ENCODE measurements at regions not wholly inside any gene's neighbourhood (a gene's known extent, or its start where the extent isn't known, plus 50 kb on each side); places are given as distances from the start of the nearest gene placed in this dataset.
"Not testable (repeated sequence)": the region's sequence is repeated elsewhere in the genome, so short reads cannot be mapped to it uniquely, and the experiment has no call there.

- H3K36me3 ChIP-seq (ENCODE audit: control insufficient read depth, insufficient read depth, low read length); H3K56ac ChIP-seq (ENCODE audit: extremely low read depth, insufficient read depth, low read length); H2BK5ac ChIP-seq (ENCODE audit: low read depth, low read length, poor library complexity, severe bottlenecking); DNase-seq; H4K91ac ChIP-seq (ENCODE audit: insufficient read depth, low read depth, low read length); H3K9me1 ChIP-seq (ENCODE audit: insufficient read depth, low read length); H3K27me3 ChIP-seq (ENCODE audit: control insufficient read depth, insufficient read depth, low read length); H4K20me1 ChIP-seq (ENCODE audit: insufficient read depth, low read length); H2AK5ac ChIP-seq (ENCODE audit: low read depth, low read length); H2AK9ac ChIP-seq (replicated peaks; ENCODE audit: low read depth, low read length, poor library complexity); H3K9ac ChIP-seq (ENCODE audit: low read depth, low read length); ATAC-seq (ENCODE audit: low read depth); H2BK20ac ChIP-seq (ENCODE audit: low read depth, low read length); H3K79me1 ChIP-seq (ENCODE audit: low read depth in 1 of 2, low read length in 2 of 2); POLR2A ChIA-PET (ENCODE audit: unreplicated experiment); H3K18ac ChIP-seq (ENCODE audit: low read depth, low read length); H2BK120ac ChIP-seq (ENCODE audit: low read depth, low read length); H3K14ac ChIP-seq (replicated peaks; ENCODE audit: low read depth, low read length); intact Hi-C loops (cut with micrococcal nuclease); H3K23ac ChIP-seq (ENCODE audit: low read depth, low read length); CTCF ChIA-PET; H4K8ac ChIP-seq (ENCODE audit: low read depth in 2 of 2, low read length in 2 of 2); H3K9me3 ChIP-seq (ENCODE audit: control insufficient read depth, insufficient read depth, low read length); H2AFZ ChIP-seq (replicated peaks; ENCODE audit: low read length, poor library complexity); H3K4me1 ChIP-seq (ENCODE audit: control insufficient read depth, insufficient read depth, low read length); H2BK15ac ChIP-seq (ENCODE audit: low read depth, low read length); H3K4me2 ChIP-seq (ENCODE audit: low read depth, low read length); dilution Hi-C loops (cut with HindIII; ENCODE audit: low sequenced_read_pairs, unreplicated experiment); H3K4ac ChIP-seq (ENCODE audit: low read depth, low read length); H4K5ac ChIP-seq (ENCODE audit: low read depth, low read length); BruUV-seq (replicated peaks); H3K27ac ChIP-seq (ENCODE audit: insufficient read depth, low read length); H3K4me3 ChIP-seq (ENCODE audit: insufficient read depth, low read depth, low read length); in situ Hi-C loops (cut with MboI; ENCODE audit: low sequenced_read_pairs): not testable (repeated sequence)
- WGBS, 2 experiments (ENCODE audit: extremely low coverage in 2 of 2, insufficient read length in 1 of 2) = no CpG with 5 or more reads among the region's 13 CpGs
Measured at GRCh38 chr13:18895411-18895810, 286.2 kb downstream of the TUBA3C start.

DNA sequence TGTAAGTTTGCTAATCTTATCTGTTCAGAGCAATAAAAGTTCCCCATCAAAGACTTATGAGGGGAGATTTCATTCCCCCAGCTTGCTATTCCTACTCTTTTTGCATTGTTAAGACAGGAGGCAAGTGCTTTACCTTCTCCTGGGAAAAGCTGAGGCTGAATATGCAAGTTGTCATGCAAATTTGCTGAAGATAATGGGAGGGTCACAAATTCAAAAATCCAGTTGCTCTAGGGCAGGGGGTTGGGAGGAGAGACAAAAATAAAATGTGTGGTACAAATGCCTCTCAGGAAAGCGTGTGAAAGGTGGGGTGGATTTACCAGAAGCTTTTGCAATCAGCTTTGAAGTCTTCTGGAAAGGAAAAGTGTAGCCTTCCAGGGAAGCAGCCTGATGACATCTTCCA lies 290.4 kb downstream of the TUBA3C start:
- H3K9me1 ChIP-seq (ENCODE audit: insufficient read depth, low read length); ATAC-seq (ENCODE audit: low read depth); H3K4me3 ChIP-seq (ENCODE audit: insufficient read depth, low read depth, low read length); H3K27ac ChIP-seq (ENCODE audit: insufficient read depth, low read length); POLR2A ChIA-PET (ENCODE audit: unreplicated experiment); H3K14ac ChIP-seq (replicated peaks; ENCODE audit: low read depth, low read length); H3K9me3 ChIP-seq (ENCODE audit: control insufficient read depth, insufficient read depth, low read length); H2AK9ac ChIP-seq (replicated peaks; ENCODE audit: low read depth, low read length, poor library complexity); dilution Hi-C loops (cut with HindIII; ENCODE audit: low sequenced_read_pairs, unreplicated experiment); H3K9ac ChIP-seq (ENCODE audit: low read depth, low read length); BruUV-seq (replicated peaks); H3K4me2 ChIP-seq (ENCODE audit: low read depth, low read length); H4K91ac ChIP-seq (ENCODE audit: insufficient read depth, low read depth, low read length); H3K27me3 ChIP-seq (ENCODE audit: control insufficient read depth, insufficient read depth, low read length); H2AFZ ChIP-seq (replicated peaks; ENCODE audit: low read length, poor library complexity); H3K23ac ChIP-seq (ENCODE audit: low read depth, low read length); H2AK5ac ChIP-seq (ENCODE audit: low read depth, low read length); H3K4me1 ChIP-seq (ENCODE audit: control insufficient read depth, insufficient read depth, low read length); H3K18ac ChIP-seq (ENCODE audit: low read depth, low read length); H3K56ac ChIP-seq (ENCODE audit: extremely low read depth, insufficient read depth, low read length); in situ Hi-C loops (cut with MboI; ENCODE audit: low sequenced_read_pairs); H4K8ac ChIP-seq (ENCODE audit: low read depth in 2 of 2, low read length in 2 of 2); intact Hi-C loops (cut with micrococcal nuclease); H3K36me3 ChIP-seq (ENCODE audit: control insufficient read depth, insufficient read depth, low read length); H3K79me1 ChIP-seq (ENCODE audit: low read depth in 1 of 2, low read length in 2 of 2); H2BK15ac ChIP-seq (ENCODE audit: low read depth, low read length); H2BK120ac ChIP-seq (ENCODE audit: low read depth, low read length); CTCF ChIA-PET; DNase-seq; H4K5ac ChIP-seq (ENCODE audit: low read depth, low read length); H2BK20ac ChIP-seq (ENCODE audit: low read depth, low read length); H3K4ac ChIP-seq (ENCODE audit: low read depth, low read length); H4K20me1 ChIP-seq (ENCODE audit: insufficient read depth, low read length); H2BK5ac ChIP-seq (ENCODE audit: low read depth, low read length, poor library complexity, severe bottlenecking): not testable (repeated sequence)
- WGBS, 2 experiments (ENCODE audit: extremely low coverage in 2 of 2, insufficient read length in 1 of 2) = no CpG with 5 or more reads among the region's 1 CpG
